Lower leg skin (tissue), 4 donors: ENCODE measurements at regions not wholly inside any gene's neighbourhood (a gene's known extent, or its start where the extent isn't known, plus 50 kb on each side); places are given as distances from the start of the nearest gene placed in this dataset.

Experiments used
- DNase-seq, 2 donors: peaks; one replicate each; pipeline ENCODE4 v3.0.0-alpha.2; 2019; ENCODE audit warnings: low spot score in 2 of 2
- H3K4me3 ChIP-seq: fragments of 200-600 bp; sonication (generic); 2 replicates; pipeline ENCODE4 v1.5.1; 2017; ENCODE audit warnings: mild to moderate bottlenecking, low read depth; ENCODE audit not compliant: poor library complexity, severe bottlenecking
- CTCF ChIP-seq, 3 donors: fragments of 450-650 bp; IDR thresholded peaks; one replicate each; pipeline ENCODE4 v1.5.1; 2016; ENCODE audit warnings: antibody characterized with exemption in 3 of 3, mild to moderate bottlenecking in 3 of 3, moderate library complexity in 2 of 3
- POLR2A ChIP-seq, 2 donors: fragments of 450-650 bp; IDR thresholded peaks; one replicate each; pipeline ENCODE4 v1.6.1; 2016 to 2017; ENCODE audit warnings: antibody characterized with exemption in 2 of 2, mild to moderate bottlenecking in 1 of 2, moderate library complexity in 1 of 2
- WGBS, 2 donors: methylation state at CpG; one replicate each; pipeline ENCODE4 v1.1.5; 2018; 5-methylcytosine and 5-hydroxymethylcytosine counted together
- intact Hi-C: fragments of 100-400 bp; cut with DNase I; formaldehyde crosslinking; loops from one replicate; pipeline ENCODE4 v1.15.0; 2023; ENCODE audit warnings: low total_unique reads

DNA sequence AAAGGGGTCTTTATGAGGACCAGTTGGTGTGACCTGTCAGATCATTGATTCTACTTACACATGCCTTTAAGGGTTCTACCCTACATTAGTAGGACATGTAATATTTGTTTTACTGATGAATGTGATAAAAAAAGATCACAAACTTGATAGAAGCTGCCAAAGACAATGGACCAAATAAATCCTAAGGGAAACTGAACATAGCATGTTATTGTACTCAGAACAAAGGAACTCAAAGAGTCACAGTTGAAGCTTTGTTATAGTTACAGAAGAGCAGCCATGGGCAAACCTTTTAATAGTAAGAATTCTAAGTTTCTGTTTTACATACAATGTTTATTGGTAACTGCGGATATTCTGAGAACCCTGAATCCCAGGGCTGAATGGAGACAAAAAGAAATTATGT is 780.1 kb downstream of the SLITRK6 start:
- intact Hi-C loops: no loop called here
- WGBS, 2 donors: 84% methylated on average over 1 of the region's 1 CpG
- TF ChIP-seq POLR2A (IDR thresholded peaks at IDR 0.05): no peak
- TF ChIP-seq CTCF (IDR thresholded peaks at IDR 0.05): no peak
- H3K4me3 ChIP-seq: no peak overlapping the region
- no peak for DNase-seq

- no peak for DNase-seq
- intact Hi-C loops: no loop called here
- no peak overlapping the region for H3K4me3 ChIP-seq
- TF ChIP-seq CTCF (IDR thresholded peaks at IDR 0.05) (no peak), POLR2A (IDR thresholded peaks at IDR 0.05) (no peak)
Measured at GRCh38 chr13:85013006-85013405, 786.2 kb downstream of the SLITRK6 start.

DNA sequence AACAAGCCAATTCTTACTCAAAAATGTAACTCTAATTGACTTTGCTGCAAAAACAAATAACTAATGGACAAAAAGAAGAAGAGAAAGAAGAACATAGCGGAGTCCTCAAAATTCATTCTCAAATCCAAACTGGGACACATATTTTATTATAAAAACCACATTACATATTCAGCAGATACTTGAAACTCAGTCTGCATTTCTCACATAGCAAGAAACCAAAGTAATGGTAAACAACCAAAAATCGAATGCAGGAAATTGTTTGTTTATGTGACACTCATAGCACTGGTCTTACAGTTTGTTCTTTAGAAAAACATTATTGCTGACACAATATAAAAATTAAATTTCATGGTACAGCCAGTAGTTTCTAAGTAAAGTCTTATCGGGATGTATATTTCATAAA is 789.8 kb downstream of the SLITRK6 start:
- no peak for DNase-seq
- WGBS, 2 donors: 74 to 84% methylated on average over 3 of the region's 3 CpGs
- H3K4me3 ChIP-seq: no peak overlapping the region
- no peak for TF ChIP-seq POLR2A (IDR thresholded peaks at IDR 0.05)
- TF ChIP-seq CTCF (IDR thresholded peaks at IDR 0.05): no peak
- intact Hi-C loops: no loop called here

- DNase-seq: no peak
- TF ChIP-seq CTCF (IDR thresholded peaks at IDR 0.05): no peak
- TF ChIP-seq POLR2A (IDR thresholded peaks at IDR 0.05): no peak
- WGBS, 2 donors: 92 to 94% methylated on average over 1 of the region's 1 CpG
- intact Hi-C loops: no loop called here
- H3K4me3 ChIP-seq: no peak overlapping the region
Measured at GRCh38 chr13:84999252-84999651, 800.0 kb downstream of the SLITRK6 start.

GRCh38 chr13:84998681-84999080 is 800.5 kb downstream of the SLITRK6 start:
- DNase-seq: no peak
- TF ChIP-seq POLR2A (IDR thresholded peaks at IDR 0.05) (no peak), CTCF (IDR thresholded peaks at IDR 0.05) (no peak)
- no peak overlapping the region for H3K4me3 ChIP-seq
- intact Hi-C loops: no loop called here

DNA sequence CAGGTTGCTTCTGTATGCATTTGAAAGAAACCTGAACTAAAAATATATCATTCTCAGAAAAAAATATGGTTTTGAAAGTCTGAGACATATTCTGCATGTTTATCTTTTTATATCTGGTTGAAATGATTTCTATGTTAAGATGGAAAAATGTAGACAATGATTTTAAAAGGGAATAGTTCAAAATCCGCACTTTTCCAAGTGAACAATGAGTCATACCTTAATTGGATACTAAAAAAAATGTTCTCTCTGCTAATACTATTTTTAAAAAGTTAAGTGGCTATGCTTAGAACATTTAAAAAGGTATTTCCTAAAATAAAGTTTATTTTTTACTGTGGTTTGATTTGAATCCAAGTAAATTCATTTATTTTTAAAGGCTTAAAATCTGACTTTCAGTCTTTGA is 801.4 kb downstream of the SLITRK6 start:
- no peak overlapping the region for H3K4me3 ChIP-seq
- no peak for DNase-seq
- no peak for TF ChIP-seq CTCF (IDR thresholded peaks at IDR 0.05)
- no peak for TF ChIP-seq POLR2A (IDR thresholded peaks at IDR 0.05)
- WGBS, 2 donors: 50 to 67% methylated on average over 1 of the region's 1 CpG
- intact Hi-C loops: no loop called here
